ENCODE measurements at regions not wholly inside any gene's neighbourhood (a gene's known extent, or its start where the extent isn't known, plus 50 kb on each side); places are given as distances from the start of the nearest gene placed in this dataset.

GRCh38 chr5:144577676-144578075, 407.0 kb downstream of the KCTD16 start:
- no peak for DNase-seq

DNA sequence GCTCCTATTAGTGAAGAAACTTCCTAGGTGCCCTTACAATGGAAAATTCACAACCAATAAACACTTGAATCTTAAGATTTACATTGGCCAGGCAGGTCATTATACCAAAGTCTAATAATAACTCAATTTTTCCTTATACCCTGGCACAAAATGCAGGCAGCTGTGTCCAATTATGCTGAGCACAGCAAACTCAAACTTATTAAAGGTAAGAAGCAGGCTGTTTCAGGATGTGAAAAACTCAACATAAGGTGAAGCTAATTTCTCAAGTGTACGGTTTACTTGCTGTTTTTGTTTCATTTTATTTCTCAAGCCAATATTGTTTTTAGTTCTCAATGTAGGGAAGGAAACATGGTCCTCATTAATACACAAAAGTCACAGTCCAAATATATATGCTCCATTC, 405.1 kb downstream of the KCTD16 start:
- no peak for DNase-seq

- DNase-seq = no peak
These were observed 396.7 kb downstream of the KCTD16 start for GRCh38 chr5:144567421-144567780.

- no peak for DNase-seq
These were observed 396.2 kb downstream of the KCTD16 start for GRCh38 chr5:144566747-144567420.

DNA sequence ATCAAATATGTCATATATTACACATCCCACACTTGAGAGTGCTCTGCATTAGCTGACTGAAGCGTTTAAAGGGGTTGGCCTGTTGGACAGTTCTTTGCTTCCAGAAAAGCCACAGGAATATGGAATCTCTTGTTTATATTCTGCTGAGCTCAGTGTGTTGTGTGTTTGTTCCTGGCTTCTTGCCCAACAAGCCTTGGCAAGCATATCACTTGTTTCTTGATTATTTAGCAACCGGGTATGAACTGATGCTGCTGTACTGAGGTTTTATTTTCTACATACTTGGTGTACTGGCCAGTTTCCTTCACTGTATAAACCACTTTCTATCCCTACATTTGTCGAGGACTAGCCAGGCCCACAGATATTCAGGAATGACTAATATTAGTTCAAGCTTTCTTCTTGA, 378.9 kb downstream of the KCTD16 start:
- no peak for DNase-seq

DNA sequence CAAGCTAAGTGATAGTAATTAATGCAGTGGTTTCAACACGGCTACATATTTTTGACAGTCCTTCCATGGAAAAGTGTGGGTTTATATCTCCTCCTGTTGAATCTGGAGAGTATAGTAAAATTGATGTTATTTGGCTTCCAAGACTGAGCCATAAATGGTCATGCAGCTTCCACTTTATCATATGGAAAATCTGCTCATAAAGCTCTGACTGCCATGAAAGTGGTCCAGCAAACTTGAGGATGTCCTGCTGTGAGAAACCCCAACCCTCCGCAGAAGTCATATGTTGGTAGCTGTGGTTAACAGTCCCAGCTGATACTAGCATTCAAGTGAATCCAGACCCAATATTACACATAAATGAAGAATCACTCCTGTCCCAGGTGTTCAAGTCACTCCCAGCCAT, 378.3 kb downstream of the KCTD16 start:
- DNase-seq = no peak

DNA sequence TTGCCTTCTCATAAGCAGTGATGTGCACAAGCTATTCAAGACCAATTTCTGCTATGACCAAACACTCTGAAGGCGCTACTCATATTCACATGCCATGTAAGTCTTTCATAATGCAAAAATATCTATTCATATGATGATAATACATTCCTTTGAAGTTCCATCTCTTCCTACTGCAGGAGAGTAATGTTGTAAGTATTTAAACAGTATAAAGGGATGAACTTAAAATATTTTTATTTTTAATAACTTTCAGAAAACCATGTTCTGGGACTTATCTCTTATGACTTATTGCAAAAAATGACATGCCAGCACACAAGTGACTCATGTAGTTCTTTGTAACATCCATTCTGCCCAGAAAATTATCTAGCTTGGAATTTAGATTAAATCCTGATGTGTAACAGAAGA, 376.4 kb downstream of the KCTD16 start:
- DNase-seq = no peak

GRCh38 chr5:144538845-144539244, 368.2 kb downstream of the KCTD16 start:
- DNase-seq = no peak

Measured in CD4-positive, alpha-beta T cell treated with Interleukin-12 subunit alpha and Interleukin-12 subunit beta, for 1 hour (primary cell).